PC-3 (cell line): ENCODE measurements at regions not wholly inside any gene's neighbourhood (a gene's known extent, or its start where the extent isn't known, plus 50 kb on each side); places are given as distances from the start of the nearest gene placed in this dataset.

ENCODE experiments used
- ATAC-seq: fragments of 200-7000 bp; cut with Tn5 transposase; 2 replicates; pipeline ENCODE4 v1.9.1; 2020; ENCODE audit warnings: mild to moderate bottlenecking, moderate library complexity
- BruUV-seq: library from RNA; stranded (reverse); fragments of 400-500 nt; replicated peaks from 2 replicates; lab custom pipeline; 2021; lab: Mats Ljungman, UMichigan
- CTCF ChIA-PET: fragments of 300-600 bp; sonication (Branson Sonifier 250); formaldehyde crosslinking; loops from one replicate; lab custom pipeline; 2022; ENCODE audit warnings: antibody characterized with exemption; lab: Charles Lee
- POLR2A ChIA-PET: fragments of 300-600 bp; sonication (Branson Sonifier 250); formaldehyde crosslinking; loops from one replicate; lab custom pipeline; 2022; ENCODE audit warnings: antibody characterized with exemption; ENCODE audit not compliant: unreplicated experiment; lab: Charles Lee
- DNase-seq: peaks from one replicate; pipeline ENCODE4 v3.0.0-alpha.2; 2015
- H2AFZ ChIP-seq: fragments of 300-600 bp; sonication (generic); 2 replicates; pipeline ENCODE4 v1.6.0; 2016; ENCODE audit warnings: antibody characterized with exemption, low read length
- H3F3A ChIP-seq: fragments of 300-600 bp; sonication (generic); one replicate; pipeline ENCODE4 v1.6.0; 2017; ENCODE audit warnings: antibody characterized with exemption, low read length, control low read depth, mild to moderate bottlenecking; ENCODE audit not compliant: unreplicated experiment
- H3K27ac ChIP-seq: fragments of 300-600 bp; sonication (generic); 2 replicates; pipeline ENCODE4 v1.5.1; 2016; ENCODE audit warnings: mild to moderate bottlenecking, low read length
- H3K27me3 ChIP-seq: fragments of 300-600 bp; sonication (generic); 2 replicates; pipeline ENCODE4 v1.6.1; 2016; ENCODE audit warnings: low read length, mixed read lengths
- H3K36me3 ChIP-seq: fragments of 300-600 bp; sonication (generic); 2 replicates; pipeline ENCODE4 v1.6.1; 2016; ENCODE audit warnings: low read depth, mixed run types, low read length, mixed read lengths
- H3K4me1 ChIP-seq: fragments of 300-600 bp; sonication (generic); 2 replicates; pipeline ENCODE4 v1.5.1; 2016; ENCODE audit warnings: low read length; ENCODE audit not compliant: insufficient read depth
- H3K4me2 ChIP-seq: fragments of 300-600 bp; sonication (generic); 2 replicates; pipeline ENCODE4 v1.6.0; 2016; ENCODE audit warnings: low read length
- H3K4me3 ChIP-seq: fragments of 300-600 bp; sonication (generic); 2 replicates; pipeline ENCODE4 v1.5.1; 2016; ENCODE audit warnings: mild to moderate bottlenecking, low read length, mixed read lengths
- H3K79me2 ChIP-seq: fragments of 300-600 bp; sonication (generic); 2 replicates; pipeline ENCODE4 v1.6.1; 2017; ENCODE audit warnings: low read length, mixed read lengths
- H3K9ac ChIP-seq: fragments of 300-600 bp; sonication (generic); 2 replicates; pipeline ENCODE4 v1.6.0; 2016; ENCODE audit warnings: mild to moderate bottlenecking, low read length
- H3K9me2 ChIP-seq: fragments of 300-600 bp; sonication (generic); replicated peaks from 2 replicates; pipeline ENCODE4 v1.6.1; 2016; ENCODE audit warnings: mixed run types, low read length, mixed read lengths
- H3K9me3 ChIP-seq: fragments of 300-600 bp; sonication (generic); 2 replicates; pipeline ENCODE4 v1.6.1; 2016; ENCODE audit warnings: low read length, mixed read lengths
- H4K20me1 ChIP-seq: fragments of 300-600 bp; sonication (generic); 2 replicates; pipeline ENCODE4 v1.6.1; 2016; ENCODE audit warnings: low read length, mixed read lengths
- CTCF ChIP-seq: fragments of 300-600 bp; sonication (generic); conservative IDR thresholded peaks from 2 replicates; pipeline ENCODE4 v1.5.1; 2017; ENCODE audit warnings: antibody characterized with exemption, low read depth, mild to moderate bottlenecking, low read length
- EZH2 ChIP-seq: fragments of 300-600 bp; sonication (generic); IDR thresholded peaks from one replicate; pipeline ENCODE4 v1.6.1; 2017; ENCODE audit warnings: antibody characterized with exemption, mild to moderate bottlenecking, low read length; ENCODE audit not compliant: unreplicated experiment
- EZH2phosphoT487 ChIP-seq: fragments of 300-600 bp; sonication (generic); IDR thresholded peaks from 2 replicates; pipeline ENCODE4 v1.6.1; 2018; ENCODE audit warnings: mild to moderate bottlenecking, antibody characterized with exemption, low read length, borderline replicate concordance
- intact Hi-C: fragments of 100-400 bp; cut with micrococcal nuclease; formaldehyde crosslinking; loops from 2 replicates; pipeline ENCODE4 v1.9.0; 2023

- Histone ChIP-seq H3K4me2 (no peak overlapping the region), H3K9ac (no peak overlapping the region), H3K36me3 (no peaks in the 10 kb centered on the region), H3K9me2 (no peaks in the 10 kb centered on the region), H3K27ac (no peak overlapping the region), H3F3A (no peaks in the 10 kb centered on the region), H3K27me3 (no peaks in the 10 kb centered on the region), H3K4me1 (peaks cover 12% of the 10 kb centered on the region), H2AFZ (no peak overlapping the region), H4K20me1 (no peaks in the 10 kb centered on the region), H3K9me3 (no peaks in the 10 kb centered on the region), H3K79me2 (no peaks in the 10 kb centered on the region), H3K4me3 (no peak overlapping the region)
- intact Hi-C loops: no loop called here
- ATAC-seq: no peak
- CTCF ChIA-PET: no interaction called here
- POLR2A ChIA-PET: no interaction called here
- TF ChIP-seq CTCF (no peak), EZH2phosphoT487 (no peak), EZH2 (no peak)
- BruUV-seq: no TSS peak
- no peak for DNase-seq
These were observed 853.7 kb downstream of the TAF11L14 start for GRCh38 chr5:18487928-18488480.

- TF ChIP-seq CTCF (no peak), EZH2 (no peak), EZH2phosphoT487 (no peak)
These were observed 855.4 kb downstream of the TAF11L14 start for GRCh38 chr5:18489703-18490102.

GRCh38 chr5:18491349-18491748 is 857.1 kb downstream of the TAF11L14 start:
- DNase-seq (no peak), ATAC-seq (no peak)
- H3F3A ChIP-seq: no peaks in the 10 kb centered on the region
- CTCF ChIA-PET: no interaction called here
- no peaks in the 10 kb centered on the region for H3K36me3 ChIP-seq
- no peak overlapping the region for H3K4me3 ChIP-seq
- BruUV-seq: no TSS peak
- H3K9me2 ChIP-seq: no peaks in the 10 kb centered on the region
- H3K27me3 ChIP-seq: no peaks in the 10 kb centered on the region
- H3K4me2 ChIP-seq: no peak overlapping the region
- H3K27ac ChIP-seq: no peak overlapping the region
- H3K9ac ChIP-seq: no peak overlapping the region
- H4K20me1 ChIP-seq: no peaks in the 10 kb centered on the region
- TF ChIP-seq EZH2 (no peak), CTCF (no peak), EZH2phosphoT487 (no peak)
- POLR2A ChIA-PET: no interaction called here
- H3K9me3 ChIP-seq: no peaks in the 10 kb centered on the region
- intact Hi-C loops: no loop called here
- no peak overlapping the region for H2AFZ ChIP-seq
- H3K4me1 ChIP-seq: 0 out of 2 replicates have a peak, but pooled peaks cover 3% of the 10 kb centered on the region
- H3K79me2 ChIP-seq: no peaks in the 10 kb centered on the region

More at GRCh38 chr5:18489703-18490102, 855.4 kb downstream of the TAF11L14 start:
- no peak overlapping the region for H3K4me2 ChIP-seq
- H3K4me1 ChIP-seq: 0 out of 2 replicates have a peak, but pooled peaks cover 3% of the 10 kb centered on the region
- no peaks in the 10 kb centered on the region for H3F3A ChIP-seq
- no peaks in the 10 kb centered on the region for H4K20me1 ChIP-seq
- no peak overlapping the region for H3K9ac ChIP-seq
- ATAC-seq (no peak), DNase-seq (no peak)
- CTCF ChIA-PET: no interaction called here
- H3K9me3 ChIP-seq: no peaks in the 10 kb centered on the region
- H3K27me3 ChIP-seq: no peaks in the 10 kb centered on the region
- no peaks in the 10 kb centered on the region for H3K79me2 ChIP-seq
- POLR2A ChIA-PET: no interaction called here
- intact Hi-C loops: no loop called here
- no peak overlapping the region for H3K27ac ChIP-seq
- H2AFZ ChIP-seq: no peak overlapping the region
- no peaks in the 10 kb centered on the region for H3K36me3 ChIP-seq
- H3K4me3 ChIP-seq: no peak overlapping the region
- H3K9me2 ChIP-seq: no peaks in the 10 kb centered on the region
- BruUV-seq: no TSS peak
